ENCODE measurements at regions not wholly inside any gene's neighbourhood (a gene's known extent, or its start where the extent isn't known, plus 50 kb on each side); places are given as distances from the start of the nearest gene placed in this dataset.

GRCh38 chr13:75996582-75996981 lies 360.5 kb downstream of the LMO7 start:
- H3K4me3 ChIP-seq (ENCODE audit: low read depth, low read length) = no peak overlapping the region
- H3K27me3 ChIP-seq (ENCODE audit: control insufficient read depth, insufficient read depth, low read length) = no peaks in the 10 kb centered on the region
- no peaks in the 10 kb centered on the region for H3K36me3 ChIP-seq (ENCODE audit: control insufficient read depth, insufficient read depth, low read length)
- FAIRE-seq = no peak
- DNase-seq (ENCODE audit: low read depth) = no peak
- no peak for TF ChIP-seq CTCF (IDR thresholded peaks at IDR 0.05; ENCODE audit: insufficient read depth, low read length, severe bottlenecking)

- no peak for FAIRE-seq
- H3K27me3 ChIP-seq (ENCODE audit: control insufficient read depth, insufficient read depth, low read length) = no peaks in the 10 kb centered on the region
- no peak for TF ChIP-seq CTCF (IDR thresholded peaks at IDR 0.05; ENCODE audit: insufficient read depth, low read length, severe bottlenecking)
- no peaks in the 10 kb centered on the region for H3K36me3 ChIP-seq (ENCODE audit: control insufficient read depth, insufficient read depth, low read length)
- peak; percentile 28 for DNase-seq (ENCODE audit: low read depth)
- H3K4me3 ChIP-seq (ENCODE audit: low read depth, low read length) = no peak overlapping the region
Observed at GRCh38 chr13:75995966-75996365, 359.8 kb downstream of the LMO7 start.

GRCh38 chr13:75993823-75994222 lies 357.7 kb downstream of the LMO7 start:
- peak; percentile 50 for FAIRE-seq
- H3K27me3 ChIP-seq (ENCODE audit: control insufficient read depth, insufficient read depth, low read length) = no peaks in the 10 kb centered on the region

GRCh38 chr13:75993241-75993640 lies 357.1 kb downstream of the LMO7 start:
- Histone ChIP-seq H3K27me3 (ENCODE audit: control insufficient read depth, insufficient read depth, low read length) (no peaks in the 10 kb centered on the region), H3K4me3 (ENCODE audit: low read depth, low read length) (no peak overlapping the region), H3K36me3 (ENCODE audit: control insufficient read depth, insufficient read depth, low read length) (no peaks in the 10 kb centered on the region)
- FAIRE-seq (no peak), DNase-seq (ENCODE audit: low read depth) (no peak)
- no peak for TF ChIP-seq CTCF (IDR thresholded peaks at IDR 0.05; ENCODE audit: insufficient read depth, low read length, severe bottlenecking)

More at GRCh38 chr13:75993823-75994222, 357.7 kb downstream of the LMO7 start:
- Histone ChIP-seq H3K4me3 (ENCODE audit: low read depth, low read length) (no peak overlapping the region), H3K36me3 (ENCODE audit: control insufficient read depth, insufficient read depth, low read length) (no peaks in the 10 kb centered on the region)
- TF ChIP-seq CTCF (IDR thresholded peaks at IDR 0.05; ENCODE audit: insufficient read depth, low read length, severe bottlenecking) = no peak
- DNase-seq (ENCODE audit: low read depth) = peak; percentile 49

GRCh38 chr13:75986818-75987217 lies 350.7 kb downstream of the LMO7 start:
- H3K36me3 ChIP-seq (ENCODE audit: control insufficient read depth, insufficient read depth, low read length) = no peaks in the 10 kb centered on the region
- no peak for FAIRE-seq
- TF ChIP-seq CTCF (IDR thresholded peaks at IDR 0.05; ENCODE audit: insufficient read depth, low read length, severe bottlenecking) = no peak

GRCh38 chr13:75985132-75985531 lies 349.0 kb downstream of the LMO7 start:
- TF ChIP-seq CTCF (IDR thresholded peaks at IDR 0.05; ENCODE audit: insufficient read depth, low read length, severe bottlenecking) = no peak
- no peaks in the 10 kb centered on the region for H3K36me3 ChIP-seq (ENCODE audit: control insufficient read depth, insufficient read depth, low read length)
- H3K4me3 ChIP-seq (ENCODE audit: low read depth, low read length) = no peak overlapping the region
- DNase-seq (ENCODE audit: low read depth) = no peak
- no peaks in the 10 kb centered on the region for H3K27me3 ChIP-seq (ENCODE audit: control insufficient read depth, insufficient read depth, low read length)
- no peak for FAIRE-seq

More at GRCh38 chr13:75986818-75987217, 350.7 kb downstream of the LMO7 start:
- no peak overlapping the region for H3K4me3 ChIP-seq (ENCODE audit: low read depth, low read length)
- no peak for DNase-seq (ENCODE audit: low read depth)
- no peaks in the 10 kb centered on the region for H3K27me3 ChIP-seq (ENCODE audit: control insufficient read depth, insufficient read depth, low read length)

Data from bronchial epithelial cell (primary cell).